Mesenchymal stem cell (in vitro differentiated cells and primary cell): ENCODE measurements at regions not wholly inside any gene's neighbourhood (a gene's known extent, or its start where the extent isn't known, plus 50 kb on each side); places are given as distances from the start of the nearest gene placed in this dataset.

Experiments used
- DNase-seq: peaks from one replicate; pipeline ENCODE4 v3.0.0-alpha.2; 2013
- H2AFZ ChIP-seq: one replicate; pipeline ENCODE4 v1.6.1; 2013; ENCODE audit warnings: low read depth, mild to moderate bottlenecking, control low read depth, inconsistent platforms, low read length, moderate library complexity
- H2AK5ac ChIP-seq: 2 replicates; pipeline ENCODE4 v1.6.1; 2013; ENCODE audit warnings: low read length, moderate library complexity, mild to moderate bottlenecking, inconsistent platforms; ENCODE audit not compliant: severe bottlenecking
- H2BK120ac ChIP-seq: one replicate; pipeline ENCODE4 v1.6.1; 2013; ENCODE audit warnings: low read depth, mild to moderate bottlenecking, inconsistent platforms, low read length, moderate library complexity
- H2BK12ac ChIP-seq, 2 experiments: one replicate each; pipeline ENCODE4 v1.6.1; 2013; ENCODE audit warnings: inconsistent platforms in 2 of 2, low read length in 2 of 2, mild to moderate bottlenecking in 2 of 2, moderate library complexity in 2 of 2, control low read depth in 1 of 2
- H2BK15ac ChIP-seq: one replicate; pipeline ENCODE4 v1.6.1; 2013; ENCODE audit warnings: mild to moderate bottlenecking, low read depth, inconsistent platforms; ENCODE audit not compliant: poor library complexity, severe bottlenecking
- H2BK5ac ChIP-seq: 2 replicates; pipeline ENCODE4 v1.6.1; 2013; ENCODE audit warnings: low read depth, mild to moderate bottlenecking, low read length, control low read depth, inconsistent platforms; ENCODE audit not compliant: poor library complexity, severe bottlenecking
- H3K14ac ChIP-seq, 2 experiments: one replicate each; pipeline ENCODE4 v1.6.1; 2013; ENCODE audit warnings: inconsistent platforms in 2 of 2, low read length in 2 of 2, control low read depth in 1 of 2, mild to moderate bottlenecking in 1 of 2, moderate library complexity in 1 of 2
- H3K18ac ChIP-seq, 2 experiments: one replicate each; pipeline ENCODE4 v1.6.1; 2013; ENCODE audit warnings: inconsistent platforms in 2 of 2, low read length in 2 of 2, control low read depth in 1 of 2, low read depth in 1 of 2, mild to moderate bottlenecking in 1 of 2
- H3K23ac ChIP-seq, 2 experiments: one replicate each; pipeline ENCODE4 v1.6.1; 2013; ENCODE audit warnings: inconsistent platforms in 2 of 2, low read length in 2 of 2, mild to moderate bottlenecking in 2 of 2, moderate library complexity in 2 of 2, control low read depth in 1 of 2
- H3K27ac ChIP-seq: 2 replicates; pipeline ENCODE4 v1.5.1; 2013; ENCODE audit warnings: mild to moderate bottlenecking, moderate library complexity, low read length, control low read depth, inconsistent platforms; ENCODE audit not compliant: poor library complexity, severe bottlenecking
- H3K27me3 ChIP-seq, 2 experiments: 2 replicates each; pipeline versions ENCODE4 v1.6.1 to v1.7.0; 2013; ENCODE audit warnings: low read length in 2 of 2, mild to moderate bottlenecking in 2 of 2, moderate library complexity in 2 of 2, control low read depth in 1 of 2, inconsistent platforms in 1 of 2; ENCODE audit not compliant: control insufficient read depth in 1 of 2, insufficient read depth in 1 of 2
- H3K36me3 ChIP-seq, 2 experiments: 2 replicates each; pipeline versions ENCODE4 v1.6.1 to v1.7.0; 2013; ENCODE audit warnings: low read length in 2 of 2, control low read depth in 1 of 2, inconsistent platforms in 1 of 2, low read depth in 1 of 2, mild to moderate bottlenecking in 1 of 2; ENCODE audit not compliant: insufficient read depth in 2 of 2, control insufficient read depth in 1 of 2
- H3K4ac ChIP-seq, 2 experiments: one replicate each; pipeline ENCODE4 v1.6.1; 2013; ENCODE audit warnings: inconsistent platforms in 2 of 2, low read length in 2 of 2, mild to moderate bottlenecking in 2 of 2, moderate library complexity in 2 of 2, control low read depth in 1 of 2, low read depth in 1 of 2
- H3K4me1 ChIP-seq: 2 replicates; pipeline ENCODE4 v1.6.1; 2013; ENCODE audit warnings: low read depth, low read length, control low read depth; ENCODE audit not compliant: control insufficient read depth, insufficient read depth
- H3K4me2 ChIP-seq: 2 replicates; pipeline ENCODE4 v1.6.1; 2013; ENCODE audit warnings: low read length, mild to moderate bottlenecking, inconsistent platforms; ENCODE audit not compliant: poor library complexity, severe bottlenecking
- H3K4me3 ChIP-seq, 2 experiments: 2 replicates each; pipeline versions ENCODE4 v1.5.1 to v1.7.0; 2013; ENCODE audit warnings: low read length in 2 of 2, mild to moderate bottlenecking in 2 of 2, control low read depth in 1 of 2, low read depth in 1 of 2; ENCODE audit not compliant: insufficient read depth in 1 of 2
- H3K79me1 ChIP-seq: replicated peaks from 2 replicates; pipeline ENCODE4 v1.6.1; 2013; ENCODE audit warnings: mild to moderate bottlenecking, control low read depth, low read length, inconsistent platforms; ENCODE audit not compliant: poor library complexity, severe bottlenecking
- H3K9ac ChIP-seq: 2 replicates; pipeline ENCODE4 v1.7.0; 2013; ENCODE audit warnings: mild to moderate bottlenecking, low read length, moderate library complexity
- H3K9me3 ChIP-seq: 2 replicates; pipeline ENCODE4 v1.7.0; 2013; ENCODE audit warnings: mild to moderate bottlenecking, low read length; ENCODE audit not compliant: control insufficient read depth
- H4K8ac ChIP-seq: one replicate; pipeline ENCODE4 v1.6.1; 2013; ENCODE audit warnings: inconsistent platforms, mild to moderate bottlenecking, low read length, moderate library complexity
- H4K91ac ChIP-seq: one replicate; pipeline ENCODE4 v1.6.1; 2013; ENCODE audit warnings: mild to moderate bottlenecking, low read length, inconsistent platforms
- whole genome bisulfite sequencing: methylation state at CpG from one replicate; pipeline ENCODE4 v1.1.7; 2013; ENCODE audit warnings: mixed read lengths; 5-methylcytosine and 5-hydroxymethylcytosine counted together

GRCh38 chr17:72555052-72555451 lies 434.2 kb downstream of the SOX9 start:
- Histone ChIP-seq H2BK120ac (no peak overlapping the region), H3K27me3 (peaks cover 0 to 17% of the 10 kb centered on the region in 2 experiments), H2BK5ac (no peak overlapping the region), H2AFZ (no peak overlapping the region), H3K18ac (no peak overlapping the region), H3K4ac (no peak overlapping the region), H3K4me2 (no peak overlapping the region), H4K91ac (no peak overlapping the region), H3K36me3 (peaks cover 0 to 11% of the 10 kb centered on the region in 2 experiments), H3K9ac (no peak overlapping the region), H2BK12ac (no peak overlapping the region), H3K4me1 (peaks cover 24% of the 10 kb centered on the region), H3K14ac (no peak overlapping the region), H3K27ac (no peak overlapping the region), H3K9me3 (no peaks in the 10 kb centered on the region), H3K23ac (no peak overlapping the region), H4K8ac (no peak overlapping the region), H2AK5ac (no peak overlapping the region), H3K79me1 (peaks cover 21% of the 10 kb centered on the region), H3K4me3 (no peak overlapping the region), H2BK15ac (no peak overlapping the region)
- no peak for DNase-seq
- 87% methylated on average over 9 of the region's 9 CpGs for WGBS

DNA sequence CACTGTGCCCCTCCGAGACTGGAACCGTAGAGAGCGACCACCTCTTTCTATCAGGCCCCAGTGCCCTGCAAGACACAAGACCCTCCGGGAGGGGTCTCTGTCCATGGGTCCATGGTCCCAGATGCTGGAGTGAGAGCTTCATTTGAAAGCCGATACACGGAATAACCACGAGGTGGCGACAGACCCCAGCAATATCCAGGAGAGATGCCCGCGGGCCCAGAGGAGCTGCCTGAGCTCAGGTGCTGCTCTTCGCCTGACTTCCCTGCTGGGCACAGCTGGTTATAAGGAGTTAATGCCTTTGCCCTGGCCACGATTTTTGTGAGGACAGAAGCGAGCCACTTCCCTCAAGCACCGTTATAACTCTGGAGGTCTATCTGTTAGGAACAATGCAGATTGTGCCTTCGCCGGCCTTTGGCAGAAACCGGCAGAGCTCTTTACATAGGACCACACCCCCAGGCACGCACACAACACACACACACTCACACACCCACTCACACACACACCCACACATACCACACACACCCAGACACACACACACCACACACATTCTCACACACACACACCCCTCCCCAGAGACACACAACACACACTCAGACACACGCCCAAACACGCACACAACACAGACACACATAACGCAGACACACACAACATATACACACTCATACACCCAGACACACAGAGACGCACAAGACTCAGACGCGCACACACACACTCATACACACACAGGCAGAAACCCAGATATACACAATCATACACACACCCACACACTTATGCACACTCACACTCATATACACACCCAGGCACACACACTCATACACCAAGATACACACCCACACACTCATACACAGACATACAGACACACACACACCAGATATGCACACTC lies 436.4 kb downstream of the SOX9 start:
- H2BK15ac ChIP-seq, result no peak overlapping the region
- H3K18ac ChIP-seq, result no peak overlapping the region
- H3K4me1 ChIP-seq, result peaks cover 34% of the 10 kb centered on the region
- peak; percentile 68 for DNase-seq
- no peak overlapping the region for H2BK120ac ChIP-seq
- H2BK12ac ChIP-seq, result no peak overlapping the region
- H2AK5ac ChIP-seq, result no peak overlapping the region
- H3K4ac ChIP-seq, result no peak overlapping the region
- no peak overlapping the region for H2BK5ac ChIP-seq
- peaks cover 0 to 17% of the 10 kb centered on the region in 2 experiments for H3K27me3 ChIP-seq
- H3K23ac ChIP-seq, result no peak overlapping the region
- no peak overlapping the region for H3K4me3 ChIP-seq
- peaks cover 0 to 16% of the 10 kb centered on the region in 2 experiments for H3K36me3 ChIP-seq
- no peak overlapping the region for H4K8ac ChIP-seq
- peaks cover 18% of the 10 kb centered on the region for H3K79me1 ChIP-seq
- no peak overlapping the region for H3K4me2 ChIP-seq
- 43% methylated on average over 24 of the region's 24 CpGs for WGBS
- H3K9ac ChIP-seq, result no peak overlapping the region
- no peak overlapping the region for H3K14ac ChIP-seq
- no peak overlapping the region for H3K27ac ChIP-seq
- no peaks in the 10 kb centered on the region for H3K9me3 ChIP-seq
- no peak overlapping the region for H4K91ac ChIP-seq
- peak overlapping the region; percentile 46 for H2AFZ ChIP-seq

DNA sequence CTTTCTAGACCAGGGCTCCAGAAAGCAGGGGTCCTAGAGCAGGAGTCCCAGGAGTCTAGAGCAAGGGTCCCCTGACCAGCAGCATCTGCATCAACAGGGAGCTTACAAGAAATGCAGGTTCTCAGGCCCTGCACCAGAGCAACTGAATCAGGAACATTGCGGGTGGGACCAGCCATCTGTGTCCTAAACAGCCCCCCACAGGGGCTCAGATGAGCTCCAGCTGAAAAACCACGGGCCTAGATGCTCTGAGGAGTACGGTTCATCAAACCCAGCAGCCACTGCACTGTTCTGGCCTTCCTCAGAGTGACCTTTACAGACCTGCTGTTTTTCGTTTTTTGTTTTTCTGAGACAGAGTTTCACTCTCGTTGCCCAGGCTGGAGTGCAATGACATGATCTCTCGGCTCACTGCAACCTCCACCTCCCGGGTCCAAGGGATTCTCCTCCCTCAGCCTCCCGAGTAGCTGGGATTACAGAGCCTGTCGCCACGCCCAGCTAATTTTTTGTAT lies 438.2 kb downstream of the SOX9 start:
- Histone ChIP-seq H2AK5ac (no peak overlapping the region), H2AFZ (no peak overlapping the region), H3K9ac (no peak overlapping the region), H3K79me1 (peaks cover 26% of the 10 kb centered on the region), H4K91ac (no peak overlapping the region), H2BK5ac (no peak overlapping the region), H2BK15ac (no peak overlapping the region), H3K4me1 (peaks cover 32% of the 10 kb centered on the region), H4K8ac (no peak overlapping the region), H3K14ac (no peak overlapping the region), H3K27me3 (peaks cover 0 to 20% of the 10 kb centered on the region in 2 experiments), H2BK120ac (no peak overlapping the region), H3K18ac (no peak overlapping the region), H2BK12ac (no peak overlapping the region), H3K36me3 (peaks cover 0 to 9% of the 10 kb centered on the region in 2 experiments), H3K23ac (no peak overlapping the region), H3K4me3 (no peak overlapping the region), H3K4me2 (no peak overlapping the region), H3K27ac (no peak overlapping the region), H3K4ac (no peak overlapping the region), H3K9me3 (no peaks in the 10 kb centered on the region)
- no peak for DNase-seq
- WGBS, result 89% methylated on average over 9 of the region's 10 CpGs
